ENCODE measurements at regions not wholly inside any gene's neighbourhood (a gene's known extent, or its start where the extent isn't known, plus 50 kb on each side); places are given as distances from the start of the nearest gene placed in this dataset.

GRCh38 chr22:49300241-49300640, 527.4 kb downstream of the BRD1 start:
- H3K9me3 ChIP-seq = no peaks in the 10 kb centered on the region
- intact Hi-C loops (cut with DNase I) = loop anchor here in 1 of 4 donors (5.0 kb wide), 1 partner anchor 723 kb away; no protein-coding TSS in a partner anchor
- H3K27ac ChIP-seq = no peak overlapping the region
- no peak for DNase-seq
- 74 to 83% (median 76%) methylated on average over 11 of the region's 11 CpGs for WGBS, 3 donors
- TF ChIP-seq CTCF (IDR thresholded peaks at IDR 0.05) = no peak
- no peak for TF ChIP-seq POLR2A (IDR thresholded peaks at IDR 0.05)
- no peak for TF ChIP-seq EP300 (IDR thresholded peaks at IDR 0.05)
- no peaks in the 10 kb centered on the region for H3K36me3 ChIP-seq
- no peaks in the 10 kb centered on the region for H3K4me1 ChIP-seq (ENCODE audit: insufficient read depth)
- H3K27me3 ChIP-seq = no peaks in the 10 kb centered on the region
- no peak overlapping the region for H3K4me3 ChIP-seq

GRCh38 chr22:49299821-49300231, 527.8 kb downstream of the BRD1 start:
- no peak overlapping the region for H3K4me3 ChIP-seq
- intact Hi-C loops (cut with DNase I) = loop anchor here in 1 of 4 donors (5.0 kb wide), 1 partner anchor 723 kb away; no protein-coding TSS in a partner anchor
- H3K4me1 ChIP-seq (ENCODE audit: insufficient read depth) = no peaks in the 10 kb centered on the region
- no peak overlapping the region for H3K27ac ChIP-seq
- TF ChIP-seq POLR2A (IDR thresholded peaks at IDR 0.05) (no peak), EP300 (IDR thresholded peaks at IDR 0.05) (no peak), CTCF (IDR thresholded peaks at IDR 0.05) (no peak)
- WGBS, 3 donors = 77 to 82% (median 78%) methylated on average over 13 of the region's 13 CpGs
- no peaks in the 10 kb centered on the region for H3K27me3 ChIP-seq
- no peak for DNase-seq
- no peaks in the 10 kb centered on the region for H3K36me3 ChIP-seq
- no peaks in the 10 kb centered on the region for H3K9me3 ChIP-seq

- intact Hi-C loops (cut with DNase I) = no loop called here
- no peak for TF ChIP-seq POLR2A (IDR thresholded peaks at IDR 0.05)
- no peak for TF ChIP-seq EP300 (IDR thresholded peaks at IDR 0.05)
- TF ChIP-seq CTCF (IDR thresholded peaks at IDR 0.05) = no peak
- no peak overlapping the region for H3K4me3 ChIP-seq
- WGBS, 3 donors = 87 to 94% (median 89%) methylated on average over 34 of the region's 34 CpGs
- no peak overlapping the region for H3K27ac ChIP-seq
- H3K27me3 ChIP-seq = no peaks in the 10 kb centered on the region
- no peaks in the 10 kb centered on the region for H3K36me3 ChIP-seq
- no peaks in the 10 kb centered on the region for H3K9me3 ChIP-seq
- DNase-seq = no peak
- no peaks in the 10 kb centered on the region for H3K4me1 ChIP-seq (ENCODE audit: insufficient read depth)
Measured at GRCh38 chr22:49298834-49299750, 528.6 kb downstream of the BRD1 start.

- TF ChIP-seq EP300 (IDR thresholded peaks at IDR 0.05) (no peak), POLR2A (IDR thresholded peaks at IDR 0.05) (no peak), CTCF (IDR thresholded peaks at IDR 0.05) (no peak)
- Histone ChIP-seq H3K9me3 (no peaks in the 10 kb centered on the region), H3K4me3 (no peak overlapping the region), H3K27me3 (no peaks in the 10 kb centered on the region), H3K27ac (no peak overlapping the region), H3K36me3 (no peaks in the 10 kb centered on the region), H3K4me1 (ENCODE audit: insufficient read depth) (no peaks in the 10 kb centered on the region)
- DNase-seq = no peak
- 43 to 54% (median 47%) methylated on average over 39 of the region's 39 CpGs for WGBS, 3 donors
- intact Hi-C loops (cut with DNase I) = no loop called here
Measured at GRCh38 chr22:49297871-49298721, 529.6 kb downstream of the BRD1 start.
